BE2C (cell line): ENCODE measurements at regions not wholly inside any gene's neighbourhood (a gene's known extent, or its start where the extent isn't known, plus 50 kb on each side); places are given as distances from the start of the nearest gene placed in this dataset.
A peak's percentile ranks its signal among the peaks of the same experiment; 100 is the strongest.

Experiments used
- DNase-seq: peaks from one replicate; pipeline ENCODE4 v3.0.0-alpha.2; 2020
- H3K27me3 ChIP-seq: fragments of 250-450 bp; sonication (Bioruptor Pico); 2 replicates; pipeline ENCODE4 v1.5.1; 2020; ENCODE audit warnings: mild to moderate bottlenecking
- H3K36me3 ChIP-seq: fragments of 250-450 bp; sonication (Bioruptor Pico); 2 replicates; pipeline ENCODE4 v1.5.1; 2020; ENCODE audit warnings: mild to moderate bottlenecking
- H3K4me1 ChIP-seq: fragments of 250-450 bp; sonication (Bioruptor Pico); 2 replicates; pipeline ENCODE4 v1.5.1; 2020
- H3K4me3 ChIP-seq: 2 replicates; pipeline ENCODE4 v1.5.1; 2011; ENCODE audit warnings: low read depth, low read length
- H3K9me3 ChIP-seq: fragments of 250-450 bp; sonication (Bioruptor Pico); 2 replicates; pipeline ENCODE4 v1.5.1; 2020
- TF ChIP-seq, protein P1 (sequence below): IDR thresholded peaks from 2 replicates; pipeline ENCODE4 v1.5.1; 2012; ENCODE audit warnings: mild to moderate bottlenecking, low read depth, low read length

DNA sequence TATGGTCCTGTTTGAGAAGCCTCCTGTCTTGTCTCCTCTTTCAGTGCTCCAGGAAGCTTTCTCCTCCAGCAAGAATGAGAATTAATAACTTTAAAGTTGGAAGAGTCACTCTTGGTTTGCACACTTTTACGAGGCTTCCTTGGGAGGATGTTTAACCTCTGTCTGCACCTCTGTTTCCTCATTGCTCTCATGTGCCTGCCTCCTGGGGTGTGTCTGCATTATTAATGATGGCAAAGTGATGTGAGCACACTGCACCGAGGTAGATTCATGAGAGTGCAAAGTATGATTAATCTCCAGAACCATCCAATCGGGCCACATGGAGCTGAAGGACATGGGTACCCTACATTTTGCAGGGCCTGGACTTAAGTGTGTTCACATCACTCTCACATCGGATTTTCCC, 73.5 kb upstream of the TENM4 start:
- Histone ChIP-seq H3K27me3 (no peaks in the 10 kb centered on the region), H3K4me1 (peaks cover 13% of the 10 kb centered on the region), H3K9me3 (no peaks in the 10 kb centered on the region), H3K36me3 (no peaks in the 10 kb centered on the region), H3K4me3 (no peak overlapping the region)
- TF ChIP-seq, protein P1, sequence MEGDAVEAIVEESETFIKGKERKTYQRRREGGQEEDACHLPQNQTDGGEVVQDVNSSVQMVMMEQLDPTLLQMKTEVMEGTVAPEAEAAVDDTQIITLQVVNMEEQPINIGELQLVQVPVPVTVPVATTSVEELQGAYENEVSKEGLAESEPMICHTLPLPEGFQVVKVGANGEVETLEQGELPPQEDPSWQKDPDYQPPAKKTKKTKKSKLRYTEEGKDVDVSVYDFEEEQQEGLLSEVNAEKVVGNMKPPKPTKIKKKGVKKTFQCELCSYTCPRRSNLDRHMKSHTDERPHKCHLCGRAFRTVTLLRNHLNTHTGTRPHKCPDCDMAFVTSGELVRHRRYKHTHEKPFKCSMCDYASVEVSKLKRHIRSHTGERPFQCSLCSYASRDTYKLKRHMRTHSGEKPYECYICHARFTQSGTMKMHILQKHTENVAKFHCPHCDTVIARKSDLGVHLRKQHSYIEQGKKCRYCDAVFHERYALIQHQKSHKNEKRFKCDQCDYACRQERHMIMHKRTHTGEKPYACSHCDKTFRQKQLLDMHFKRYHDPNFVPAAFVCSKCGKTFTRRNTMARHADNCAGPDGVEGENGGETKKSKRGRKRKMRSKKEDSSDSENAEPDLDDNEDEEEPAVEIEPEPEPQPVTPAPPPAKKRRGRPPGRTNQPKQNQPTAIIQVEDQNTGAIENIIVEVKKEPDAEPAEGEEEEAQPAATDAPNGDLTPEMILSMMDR: no peak
- DNase-seq: no peak

DNA sequence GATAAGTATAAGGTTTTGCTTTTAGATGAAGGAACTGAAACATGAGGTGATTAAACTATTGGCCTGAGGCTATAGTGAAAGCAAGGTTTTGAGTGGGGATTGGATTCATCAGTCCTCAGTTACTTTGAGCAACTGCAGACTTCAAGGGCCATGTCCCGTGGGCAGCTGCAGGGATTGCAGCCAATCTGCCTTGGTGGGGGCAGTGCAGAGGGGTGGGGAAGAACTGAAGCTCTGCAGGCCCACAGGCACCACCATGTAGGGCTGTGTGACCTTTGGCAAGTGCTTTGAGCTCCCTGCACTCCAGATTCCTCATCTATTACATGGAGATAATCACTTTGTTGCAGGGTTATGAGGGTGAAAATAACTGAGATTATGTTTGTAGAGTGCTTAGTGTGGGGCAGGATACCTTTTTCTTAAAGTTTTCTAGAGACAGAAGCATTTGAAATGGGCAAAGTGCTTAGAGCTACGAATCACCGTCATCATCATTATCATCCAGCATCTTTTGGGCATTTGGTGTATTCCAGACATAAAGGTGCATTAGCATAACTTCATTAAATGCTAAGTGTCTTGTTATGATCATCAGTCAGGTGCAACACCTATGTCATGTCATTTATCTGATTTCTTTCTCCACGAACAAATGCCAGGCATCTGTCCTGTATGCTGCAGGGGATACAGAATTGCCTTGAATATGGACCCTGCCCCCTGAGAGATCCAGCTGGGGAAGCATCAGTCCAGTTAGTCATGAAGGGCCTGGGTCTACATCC, 72.1 kb upstream of the TENM4 start:
- H3K36me3 ChIP-seq: no peaks in the 10 kb centered on the region
- peaks cover 13% of the 10 kb centered on the region for H3K4me1 ChIP-seq
- no peaks in the 10 kb centered on the region for H3K27me3 ChIP-seq
- peak; percentile 73 for DNase-seq
- TF ChIP-seq, protein P1: 0 out of 2 replicates have a peak, but pooled peaks have one; percentile 3
- no peaks in the 10 kb centered on the region for H3K9me3 ChIP-seq
- H3K4me3 ChIP-seq: no peak overlapping the region

DNA sequence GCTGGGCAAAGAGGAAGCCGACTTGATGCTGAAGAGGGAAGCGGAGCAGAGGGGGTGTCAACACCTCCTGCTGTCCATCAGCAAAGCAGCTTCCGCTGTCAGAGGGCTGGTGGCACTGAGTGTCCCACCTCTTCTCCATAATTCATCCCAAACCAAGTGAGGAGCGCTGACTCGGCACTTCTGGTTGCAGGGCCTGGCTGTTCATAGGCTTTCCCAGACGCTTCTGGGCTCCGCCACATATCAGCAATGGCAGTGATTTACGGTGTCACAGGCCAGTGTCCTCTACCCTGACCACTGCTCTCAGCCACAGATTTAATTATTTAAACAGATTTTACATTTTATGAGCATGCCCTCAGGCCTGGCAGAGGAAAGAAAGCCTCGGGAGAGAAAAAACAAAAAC, 70.1 kb upstream of the TENM4 start:
- no peaks in the 10 kb centered on the region for H3K27me3 ChIP-seq
- TF ChIP-seq, protein P1: no peak
- H3K9me3 ChIP-seq: no peaks in the 10 kb centered on the region
- peaks cover 13% of the 10 kb centered on the region for H3K4me1 ChIP-seq
- DNase-seq: peak; percentile 36
- H3K4me3 ChIP-seq: no peak overlapping the region
- no peaks in the 10 kb centered on the region for H3K36me3 ChIP-seq

DNA sequence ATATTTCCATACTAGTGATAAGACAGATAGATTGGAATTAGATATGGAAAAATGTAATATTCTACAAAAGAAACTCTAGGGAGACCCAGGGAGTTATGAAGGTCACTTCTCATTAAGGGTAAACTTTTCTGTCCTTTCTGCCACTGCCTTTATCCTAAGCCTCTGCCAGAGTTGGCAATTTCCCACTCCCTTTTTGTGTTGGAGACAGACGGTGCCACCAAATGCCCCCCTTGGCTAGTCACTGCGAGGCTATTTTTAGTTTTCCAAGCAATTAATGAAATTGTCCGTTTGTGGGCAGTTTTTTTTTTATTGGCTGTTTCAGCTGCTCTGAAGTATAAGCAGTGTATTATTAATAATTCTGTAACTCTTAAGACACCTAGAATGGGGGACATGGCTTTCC, 67.6 kb upstream of the TENM4 start:
- peaks cover 13% of the 10 kb centered on the region for H3K4me1 ChIP-seq
- TF ChIP-seq, protein P1: no peak
- no peak overlapping the region for H3K4me3 ChIP-seq
- no peaks in the 10 kb centered on the region for H3K36me3 ChIP-seq
- H3K9me3 ChIP-seq: no peaks in the 10 kb centered on the region
- no peaks in the 10 kb centered on the region for H3K27me3 ChIP-seq
- DNase-seq: no peak

DNA sequence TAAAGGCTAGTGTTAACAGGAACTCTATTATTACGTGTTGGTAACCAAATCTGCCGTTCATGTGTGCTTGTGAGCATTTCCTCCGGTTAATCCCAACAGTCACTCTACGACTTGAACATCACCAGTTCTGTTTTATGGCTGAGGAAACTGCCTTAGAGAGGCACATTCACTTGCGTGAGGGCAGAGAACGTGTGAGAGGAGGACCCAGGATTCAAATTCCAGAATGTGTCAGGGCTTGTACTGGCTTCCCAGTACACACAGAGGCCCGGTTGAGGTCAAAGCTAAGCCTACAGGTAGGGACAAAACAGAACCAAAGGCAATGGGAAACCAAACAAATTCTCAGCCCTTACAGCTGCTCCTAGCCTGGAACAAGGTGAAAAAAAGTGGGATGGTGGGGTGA, 66.9 kb upstream of the TENM4 start:
- TF ChIP-seq, protein P1: no peak
- Histone ChIP-seq H3K27me3 (no peaks in the 10 kb centered on the region), H3K4me3 (no peak overlapping the region), H3K36me3 (no peaks in the 10 kb centered on the region), H3K9me3 (no peaks in the 10 kb centered on the region), H3K4me1 (peaks cover 8% of the 10 kb centered on the region; the same call in 1 of the 2 replicates)
- no peak for DNase-seq

DNA sequence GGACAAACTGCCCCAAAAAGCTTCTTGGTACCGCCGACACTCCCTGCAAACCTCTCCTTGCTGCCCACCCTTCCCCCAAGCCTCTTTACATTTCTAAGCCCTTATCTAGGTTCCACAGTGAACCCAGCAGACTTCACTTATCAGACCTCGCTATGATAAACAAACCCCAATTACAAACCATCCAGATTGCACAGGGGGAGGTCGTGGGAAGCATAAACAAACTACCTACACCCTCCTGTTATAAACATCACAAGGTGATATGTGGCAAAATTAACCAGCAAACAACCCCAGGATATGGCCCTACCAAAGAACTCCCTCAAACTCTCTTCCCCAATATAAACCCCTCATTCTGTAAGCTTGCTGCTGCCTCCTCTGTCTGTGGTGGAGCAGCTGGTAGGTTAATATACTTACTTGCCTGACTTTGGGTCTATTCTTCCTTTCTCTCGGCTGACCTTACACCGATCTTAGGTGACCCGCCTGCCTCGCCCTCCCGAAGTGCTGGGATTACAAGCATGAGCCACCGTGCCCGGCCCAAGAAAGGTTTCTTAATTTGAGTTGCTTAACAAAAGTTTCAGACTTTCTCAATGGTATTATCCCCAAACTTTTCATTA, 66.0 kb upstream of the TENM4 start:
- no peaks in the 10 kb centered on the region for H3K9me3 ChIP-seq
- no peak overlapping the region for H3K4me3 ChIP-seq
- H3K36me3 ChIP-seq: no peaks in the 10 kb centered on the region
- H3K27me3 ChIP-seq: no peaks in the 10 kb centered on the region
- no peak for DNase-seq
- H3K4me1 ChIP-seq: peaks cover 1% of the 10 kb centered on the region; the same call in 1 of the 2 replicates
- TF ChIP-seq, protein P1: no peak
